ENCODE measurements at regions not wholly inside any gene's neighbourhood (a gene's known extent, or its start where the extent isn't known, plus 50 kb on each side); places are given as distances from the start of the nearest gene placed in this dataset.

GRCh38 chr5:143749581-143750205 is 62.3 kb upstream of the HMHB1 start:
- TF ChIP-seq POLR2A (IDR thresholded peaks at IDR 0.05) (no peak), CTCF (IDR thresholded peaks at IDR 0.05) (no peak)
